ENCODE measurements at regions not wholly inside any gene's neighbourhood (a gene's known extent, or its start where the extent isn't known, plus 50 kb on each side); places are given as distances from the start of the nearest gene placed in this dataset.
"Not testable (repeated sequence)": the region's sequence is repeated elsewhere in the genome, so short reads cannot be mapped to it uniquely, and the experiment has no call there.

- no peak for DNase-seq
These were observed 299.6 kb upstream of the NCAM1 start for GRCh38 chr11:112661571-112661970.

GRCh38 chr11:112662554-112662953, 298.7 kb upstream of the NCAM1 start:
- no peak for DNase-seq

- DNase-seq: no peak
These were observed 297.1 kb upstream of the NCAM1 start for GRCh38 chr11:112663947-112664634.

GRCh38 chr11:112665291-112665690, 295.9 kb upstream of the NCAM1 start:
- no peak for DNase-seq

GRCh38 chr11:112666253-112666652, 295.0 kb upstream of the NCAM1 start:
- no peak for DNase-seq

- DNase-seq: no peak
These were observed 290.2 kb upstream of the NCAM1 start for GRCh38 chr11:112670806-112671570.

GRCh38 chr11:112673401-112673800, 287.8 kb upstream of the NCAM1 start:
- DNase-seq: not testable (repeated sequence)

- DNase-seq: no peak
These were observed 276.1 kb upstream of the NCAM1 start for GRCh38 chr11:112685111-112685510.

GRCh38 chr11:112689851-112690250, 271.4 kb upstream of the NCAM1 start:
- DNase-seq: no peak

GRCh38 chr11:112693781-112694180, 267.4 kb upstream of the NCAM1 start:
- DNase-seq: no peak

- DNase-seq: no peak
These were observed 267.0 kb upstream of the NCAM1 start for GRCh38 chr11:112694245-112694644.

GRCh38 chr11:112694813-112695212, 266.4 kb upstream of the NCAM1 start:
- no peak for DNase-seq

- DNase-seq: no peak
These were observed 263.6 kb upstream of the NCAM1 start for GRCh38 chr11:112697391-112698178.

GRCh38 chr11:112705148-112705547, 256.1 kb upstream of the NCAM1 start:
- no peak for DNase-seq

- DNase-seq: no peak
These were observed 254.4 kb upstream of the NCAM1 start for GRCh38 chr11:112706863-112707262.

GRCh38 chr11:112714340-112714739, 246.9 kb upstream of the NCAM1 start:
- DNase-seq: not testable (repeated sequence)

- no peak for DNase-seq
These were observed 246.2 kb upstream of the NCAM1 start for GRCh38 chr11:112715056-112715455.

GRCh38 chr11:112718483-112718882, 242.7 kb upstream of the NCAM1 start:
- no peak for DNase-seq

GRCh38 chr11:112719736-112720525, 241.3 kb upstream of the NCAM1 start:
- DNase-seq: no peak

GRCh38 chr11:112722148-112722547, 239.1 kb upstream of the NCAM1 start:
- DNase-seq: no peak

GRCh38 chr11:112722876-112723275, 238.3 kb upstream of the NCAM1 start:
- DNase-seq: no peak

GRCh38 chr11:112723676-112724495, 237.3 kb upstream of the NCAM1 start:
- DNase-seq: no peak
